ENCODE measurements at regions not wholly inside any gene's neighbourhood (a gene's known extent, or its start where the extent isn't known, plus 50 kb on each side); places are given as distances from the start of the nearest gene placed in this dataset.
"Not testable (repeated sequence)": the region's sequence is repeated elsewhere in the genome, so short reads cannot be mapped to it uniquely, and the experiment has no call there.

DNA sequence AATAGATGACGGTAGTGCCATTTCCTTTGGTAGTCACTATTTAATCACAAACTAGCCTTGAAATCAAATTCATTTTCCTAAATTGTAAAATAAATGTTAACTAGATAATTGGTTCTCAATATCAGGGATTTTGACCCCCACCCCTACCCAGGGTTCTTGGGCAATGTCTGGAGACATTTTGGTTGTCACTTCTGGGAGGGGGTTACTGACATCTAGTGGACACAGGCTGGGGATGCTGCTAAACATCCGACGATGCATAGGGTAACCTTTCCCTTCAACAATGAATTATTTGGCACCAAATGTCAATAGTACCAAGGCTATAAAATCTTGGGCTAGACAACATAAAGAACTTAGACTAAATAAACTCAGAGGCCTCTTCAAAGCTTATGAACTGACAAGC lies 285.8 kb upstream of the TRPC5 start:
- DNase-seq, result peak in 1 of 58 donors; percentile 1

DNA sequence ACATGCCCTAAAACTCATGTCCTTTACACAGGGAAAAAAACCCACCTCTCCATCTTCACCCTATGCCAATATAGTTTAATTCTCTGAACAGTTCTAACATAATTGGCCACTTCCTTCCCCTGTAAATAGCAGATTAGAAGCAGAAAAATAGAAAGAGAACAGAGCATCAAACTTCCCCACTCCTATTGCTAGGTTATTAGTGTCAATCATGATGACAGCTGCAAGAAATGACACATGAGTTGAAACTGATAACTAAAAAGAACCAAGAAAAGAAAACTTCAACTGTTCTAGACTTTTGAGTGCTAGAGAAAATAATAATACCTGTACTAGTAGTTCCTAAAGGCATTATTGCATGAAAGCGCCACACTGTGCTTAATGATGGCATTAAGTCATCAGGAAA lies 284.5 kb upstream of the TRPC5 start:
- no peak for DNase-seq

DNA sequence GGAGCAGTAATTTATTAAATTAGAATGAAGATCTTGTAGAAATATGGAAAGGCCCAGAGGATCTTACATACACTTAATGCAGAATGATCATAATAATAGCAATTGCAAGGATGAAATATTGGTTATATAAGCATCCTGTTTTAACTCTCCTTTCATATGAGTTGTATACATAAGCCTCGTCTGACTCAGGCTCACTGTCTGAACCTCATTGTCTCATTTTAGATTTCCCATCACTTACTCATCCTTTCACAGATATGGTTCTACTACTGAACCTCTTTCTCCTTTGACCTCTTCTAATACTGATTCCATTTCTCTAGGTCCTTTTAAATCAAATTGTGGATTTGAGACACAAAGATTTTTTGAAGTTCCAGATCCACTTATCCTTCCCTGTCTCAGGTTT lies 277.3 kb upstream of the TRPC5 start:
- DNase-seq, result no peak

DNA sequence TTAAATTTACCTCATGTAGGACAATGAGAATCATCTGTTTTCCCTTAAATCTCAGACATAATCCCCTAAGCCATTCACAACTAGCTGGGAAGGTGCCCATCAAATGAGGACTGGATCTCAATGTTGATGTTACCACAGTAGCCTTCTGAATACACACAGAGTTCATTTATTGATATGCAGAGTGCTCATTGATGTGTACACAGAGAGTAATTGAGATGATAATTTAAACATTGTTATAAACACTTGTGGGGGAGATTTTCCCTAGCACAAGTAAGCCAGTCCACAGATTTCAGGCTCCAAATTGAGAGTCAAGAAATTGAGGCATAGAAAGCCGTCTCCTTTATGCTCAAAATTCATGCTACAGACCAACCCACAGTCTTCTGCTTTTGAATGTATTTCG lies 273.4 kb upstream of the TRPC5 start:
- no peak for DNase-seq

DNA sequence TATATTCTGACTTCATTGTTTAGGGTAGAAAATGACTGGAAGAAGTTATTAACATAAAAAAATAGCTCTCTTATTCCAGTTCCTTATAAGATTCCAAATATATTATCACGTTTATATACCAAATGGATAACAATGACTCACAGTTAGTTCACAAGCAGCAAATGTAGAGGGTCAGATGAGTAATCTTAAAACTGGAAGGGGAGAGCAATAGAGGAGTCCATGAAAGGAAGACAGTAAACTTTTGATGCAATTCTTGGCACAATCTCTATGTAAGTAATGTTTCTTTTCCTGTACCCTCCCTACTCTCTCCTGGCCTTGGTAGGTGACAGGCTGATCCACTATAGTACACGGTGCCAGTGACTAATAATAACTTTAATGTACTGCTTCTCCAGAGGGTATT lies 259.0 kb upstream of the TRPC5 start:
- DNase-seq, result no peak

DNA sequence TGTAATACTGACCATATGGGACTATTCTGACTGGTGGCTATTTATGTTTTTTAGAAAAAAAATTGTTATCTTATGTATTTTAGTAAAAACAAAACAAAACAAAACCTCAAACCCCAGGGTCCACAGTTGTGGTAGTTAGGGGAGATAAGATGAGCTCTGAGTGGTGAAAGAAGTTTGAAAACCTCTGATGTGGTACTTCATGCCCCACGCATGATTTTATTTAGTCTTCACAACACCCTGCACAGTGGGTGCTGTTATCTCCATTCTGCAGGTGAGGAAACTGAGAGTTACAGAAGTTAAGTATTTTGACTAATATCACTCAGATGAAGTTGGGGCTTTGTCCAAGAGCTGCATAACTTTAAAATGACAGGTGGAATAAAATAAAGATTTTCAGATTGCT lies 230.6 kb upstream of the TRPC5 start:
- no peak for DNase-seq

DNA sequence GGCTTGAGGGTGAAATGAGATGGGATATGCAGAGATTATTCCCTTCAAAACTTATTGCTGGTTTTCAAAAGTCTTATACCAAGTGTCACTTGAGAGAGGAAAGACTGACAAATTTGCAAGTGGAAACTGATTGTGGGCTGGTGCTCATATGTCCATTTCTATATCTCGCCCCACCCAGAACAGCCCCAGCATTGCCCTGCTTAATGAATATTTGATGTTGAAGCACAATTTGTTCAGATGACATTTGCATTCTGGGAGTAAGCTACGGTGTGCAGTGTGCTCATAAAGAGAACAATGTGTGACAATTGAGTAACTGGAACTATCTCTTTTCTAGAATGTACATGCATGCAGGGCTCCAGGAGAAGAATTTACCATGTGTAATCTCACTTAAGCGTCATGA lies 223.5 kb upstream of the TRPC5 start:
- DNase-seq, result no peak

DNA sequence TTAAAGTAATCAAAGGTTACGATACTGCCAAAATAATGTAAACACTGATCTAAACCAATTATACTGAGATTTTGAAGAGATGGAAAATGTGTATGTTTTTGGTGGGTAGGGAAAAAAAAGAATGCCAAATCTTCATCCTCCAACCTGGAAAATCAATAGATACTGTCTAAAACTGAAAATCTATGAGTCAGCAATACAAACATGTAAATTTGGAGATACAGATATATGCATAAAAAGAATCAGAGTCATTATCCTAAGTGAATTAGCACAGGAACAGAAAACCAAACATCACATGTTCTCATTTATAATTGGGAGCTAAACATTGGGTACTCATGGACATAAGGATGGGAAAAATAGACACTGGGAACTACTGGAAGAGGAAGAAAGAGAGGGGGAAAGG lies 197.4 kb upstream of the TRPC5 start:
- DNase-seq, result no peak

DNA sequence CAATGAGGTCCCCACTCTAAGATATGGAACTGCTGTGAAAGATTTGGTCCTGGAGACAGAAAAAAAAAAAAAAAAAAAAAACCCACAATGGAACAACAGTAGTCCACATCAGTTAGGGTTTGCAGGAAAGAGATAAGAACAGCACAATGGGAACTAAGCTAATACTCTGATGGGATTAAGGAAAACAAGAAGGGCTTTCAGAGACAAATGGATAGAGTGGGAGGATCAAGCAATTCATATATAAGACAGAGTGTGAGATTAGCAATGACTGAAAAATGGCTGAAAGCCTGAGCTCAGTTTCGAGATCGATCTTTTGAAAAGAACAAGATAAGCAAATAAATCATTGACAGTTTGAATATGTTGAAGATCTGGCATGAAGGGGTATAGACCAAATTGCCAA lies 188.4 kb upstream of the TRPC5 start:
- no peak for DNase-seq

DNA sequence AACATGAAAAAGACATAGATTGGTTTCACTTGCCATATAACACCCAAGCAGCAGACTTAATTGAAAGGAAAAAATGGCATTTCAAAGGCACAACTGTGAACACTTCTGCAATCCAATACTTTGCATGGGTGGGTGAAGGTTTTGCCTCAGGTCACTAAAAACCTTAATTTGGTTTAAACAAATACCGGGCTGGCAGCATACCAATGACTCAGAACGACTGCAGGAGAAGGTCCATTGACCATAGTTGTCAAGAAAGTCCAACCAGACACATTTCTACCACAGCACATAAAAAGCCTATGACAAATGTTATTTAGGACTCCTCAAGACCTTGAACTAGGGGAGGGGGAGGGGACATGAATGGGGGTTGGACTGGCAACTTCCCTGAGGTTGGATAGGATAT lies 183.6 kb upstream of the TRPC5 start:
- no peak for DNase-seq

DNA sequence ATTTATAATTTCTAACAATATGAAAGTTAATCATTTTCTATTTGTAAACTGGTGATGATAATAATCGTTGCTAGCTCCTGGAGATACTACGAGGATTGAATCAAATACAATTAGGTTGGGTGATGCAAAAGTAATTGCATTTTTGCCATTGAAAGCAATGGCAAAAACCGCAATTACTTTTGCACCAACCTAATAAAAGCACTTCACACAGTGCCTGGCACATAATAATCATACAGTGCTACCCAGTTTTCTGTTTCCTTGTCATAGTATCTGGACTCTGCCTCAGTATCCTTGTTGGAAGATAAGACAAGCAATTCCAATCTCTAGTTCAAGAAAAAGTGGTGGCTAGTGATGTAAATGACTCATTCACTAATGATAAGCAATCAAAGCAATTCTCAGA lies 176.8 kb upstream of the TRPC5 start:
- DNase-seq, result no peak

DNA sequence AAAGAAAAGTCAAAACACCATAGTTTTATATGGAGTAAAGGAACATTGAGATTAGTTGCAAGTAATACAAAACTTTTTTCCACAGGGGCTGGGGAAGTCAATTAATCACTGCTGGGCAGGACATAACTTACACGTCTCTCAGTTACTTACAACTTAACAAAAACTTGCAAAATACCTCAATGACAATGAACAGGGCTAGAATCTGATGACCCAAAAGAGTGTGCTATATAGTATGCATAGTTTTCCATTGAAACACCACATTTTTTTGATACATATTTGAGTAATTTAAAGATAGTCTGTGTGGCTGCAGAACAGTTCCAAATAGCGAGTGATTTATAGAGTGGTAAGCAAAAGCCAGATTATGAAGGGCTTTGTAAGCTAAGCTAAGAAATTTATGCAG lies 172.3 kb upstream of the TRPC5 start:
- DNase-seq, result no peak

DNA sequence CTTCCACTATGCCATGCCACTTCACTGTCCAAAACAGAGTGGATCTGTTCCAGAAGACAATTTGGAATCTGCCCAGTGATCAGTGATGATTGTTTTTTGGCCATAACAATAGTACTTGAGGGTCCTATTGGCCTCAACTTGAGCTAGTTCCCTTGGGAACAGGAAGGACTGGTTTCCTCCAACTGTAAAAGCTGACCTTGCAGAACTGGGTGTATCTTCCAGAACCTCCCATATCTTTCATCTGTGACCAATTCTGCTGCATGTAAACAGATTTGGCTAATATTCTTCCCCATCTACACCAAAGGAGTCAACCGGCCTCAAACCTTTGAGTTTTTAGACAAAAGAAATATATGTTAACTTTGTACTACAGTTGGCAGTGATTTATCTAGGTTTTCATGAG lies 165.1 kb upstream of the TRPC5 start:
- no peak for DNase-seq

DNA sequence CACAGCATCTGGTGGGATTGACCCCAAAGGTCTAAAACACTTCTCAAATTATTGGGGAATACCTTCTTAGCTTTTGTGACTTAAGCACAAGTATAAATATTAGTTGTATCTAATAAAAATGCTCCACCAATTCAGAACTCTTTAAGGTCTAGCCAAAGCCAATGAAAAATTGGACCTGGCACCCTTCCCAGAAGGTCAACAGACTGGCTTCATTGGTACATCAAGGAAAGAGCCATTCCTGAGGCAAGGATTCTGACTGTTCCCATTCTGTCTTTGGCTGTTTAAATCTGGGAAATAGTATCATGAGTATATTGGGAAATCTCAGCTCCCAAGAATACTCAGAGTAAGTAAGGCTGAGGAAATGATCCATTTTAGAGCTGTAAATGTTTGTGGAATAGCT lies 153.0 kb upstream of the TRPC5 start:
- no peak for DNase-seq

DNA sequence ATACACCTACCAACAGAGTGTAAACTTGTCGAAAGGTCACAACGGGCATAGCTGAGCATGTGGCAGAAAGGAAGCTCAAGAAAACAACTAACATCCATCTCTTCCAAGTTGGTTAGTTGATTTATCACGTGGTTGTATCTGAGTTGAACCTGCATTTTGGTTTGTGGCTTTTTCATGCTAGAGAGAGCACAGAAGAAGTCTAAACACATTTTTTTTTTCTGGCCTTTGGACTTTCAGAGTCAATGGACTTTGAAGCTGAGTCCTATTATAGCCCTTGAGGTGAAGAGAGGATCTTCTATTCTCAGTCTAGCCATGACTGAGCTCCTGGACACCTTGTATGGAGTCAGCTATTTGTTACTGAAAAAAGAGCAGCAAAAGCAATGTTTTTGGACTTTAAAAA lies 150.6 kb upstream of the TRPC5 start:
- DNase-seq, result no peak

DNA sequence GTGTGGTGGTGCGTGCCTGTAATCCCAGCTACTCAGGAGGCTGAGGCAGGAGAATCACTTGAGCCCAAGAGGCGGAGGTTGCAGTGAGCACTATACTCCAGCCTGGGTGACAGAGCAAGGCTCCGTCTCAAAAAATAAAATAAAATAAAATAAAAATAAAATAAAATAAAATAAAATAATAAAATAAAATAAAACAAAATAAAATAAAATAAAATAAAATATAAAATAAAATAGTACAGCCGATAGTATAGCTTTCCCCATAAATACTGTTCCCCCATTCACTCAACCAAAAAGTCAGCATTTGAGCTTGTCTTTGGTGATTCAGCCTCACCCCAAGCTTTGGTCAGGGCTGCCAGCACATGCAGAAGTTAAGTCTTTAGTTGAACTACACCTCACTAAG lies 144.2 kb upstream of the TRPC5 start:
- DNase-seq, result not testable (repeated sequence)

DNA sequence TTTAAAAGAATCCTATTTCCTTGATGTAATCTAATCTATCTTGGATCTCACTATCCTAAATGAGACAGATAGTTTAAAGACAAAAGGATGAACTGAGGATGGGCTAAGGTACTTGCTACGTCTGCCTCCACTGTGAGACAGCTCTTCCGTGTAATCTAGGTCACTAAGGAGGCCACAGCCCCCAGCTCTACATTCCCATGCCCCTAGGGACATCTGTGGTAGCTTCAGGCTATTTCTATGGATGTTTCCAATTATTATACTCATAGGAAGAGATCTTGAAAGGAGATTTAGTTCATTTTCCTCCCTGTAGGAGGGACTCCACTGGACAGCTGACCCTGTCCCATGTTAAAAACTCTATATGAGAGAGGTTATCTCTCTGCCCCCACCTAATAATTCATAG lies 140.8 kb upstream of the TRPC5 start:
- DNase-seq, result no peak

DNA sequence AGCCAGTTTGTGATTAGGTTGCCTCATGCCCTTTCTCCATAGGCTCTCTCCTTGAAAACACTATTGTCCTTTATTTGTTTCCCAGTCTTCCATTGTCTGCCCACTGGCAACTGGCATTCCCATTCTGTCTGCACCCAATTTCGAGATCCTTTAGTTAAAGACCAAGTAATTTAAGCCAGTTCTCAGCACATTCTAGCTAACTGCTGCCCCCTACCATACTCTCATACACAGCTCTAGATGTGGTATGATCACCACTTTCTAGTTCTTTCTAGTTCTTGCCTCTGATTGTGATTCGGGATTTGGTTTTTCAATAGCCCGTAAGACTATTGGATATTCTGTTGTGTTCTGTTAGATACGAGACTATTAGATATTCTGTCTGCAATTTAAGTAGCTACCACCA lies 135.8 kb upstream of the TRPC5 start:
- no peak for DNase-seq

DNA sequence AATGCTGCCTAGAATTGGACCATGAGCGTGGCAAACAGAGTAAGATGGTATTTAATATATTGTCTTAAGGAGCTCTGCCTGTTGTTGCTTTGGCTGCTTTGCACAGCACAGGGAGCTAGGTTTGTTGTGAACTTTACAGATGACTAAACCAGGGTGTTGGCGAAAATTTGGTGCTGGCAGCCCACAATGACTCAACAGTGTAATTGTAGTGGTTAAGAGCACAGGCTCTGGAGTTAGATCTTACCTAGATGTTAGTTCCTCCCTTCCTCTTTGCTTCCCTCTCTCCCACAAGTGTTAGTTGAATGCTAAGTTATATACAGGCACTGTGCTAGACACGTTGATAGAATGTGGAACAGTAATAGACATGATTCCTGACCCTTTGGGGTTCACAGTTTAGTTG lies 128.9 kb upstream of the TRPC5 start:
- peak in 4 of 58 donors; percentile 0 for DNase-seq

DNA sequence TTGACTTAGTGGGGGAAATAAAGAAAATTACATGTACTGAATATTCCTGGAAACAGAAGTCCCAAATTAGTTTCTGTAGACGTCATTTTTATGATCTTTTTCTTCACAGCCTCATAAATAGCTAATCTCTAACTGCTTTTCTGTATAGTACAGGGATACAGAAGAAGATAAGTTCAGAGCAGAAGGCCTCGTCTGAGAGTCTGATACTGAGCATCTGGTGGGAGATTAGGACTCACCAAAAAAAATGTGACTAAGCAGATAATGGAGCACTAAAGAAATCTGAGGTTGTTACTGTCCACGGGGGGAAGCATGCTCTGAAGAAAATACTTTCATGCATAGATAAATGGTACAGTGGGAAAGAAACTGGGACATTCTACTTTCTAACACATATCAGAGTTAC lies 115.3 kb upstream of the TRPC5 start:
- DNase-seq, result no peak

DNA sequence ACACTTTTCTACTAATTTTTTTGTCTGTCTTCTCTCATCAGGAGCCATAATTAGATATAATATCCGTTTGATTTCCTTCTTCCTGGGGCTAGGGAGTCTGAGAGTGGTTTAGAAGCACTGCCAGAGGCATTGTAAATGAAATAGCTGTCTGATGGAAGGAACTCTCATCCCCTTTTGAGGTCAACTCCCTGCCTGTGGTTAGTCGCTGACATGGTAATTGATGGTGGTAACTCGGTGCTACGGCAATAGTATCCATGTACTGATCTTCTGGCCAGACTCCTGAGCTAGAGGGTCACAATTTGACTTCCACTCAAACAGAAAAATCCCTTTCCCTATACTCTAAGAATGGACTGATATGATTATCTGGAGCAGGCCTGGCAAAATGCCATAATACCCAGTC lies 108.1 kb upstream of the TRPC5 start:
- no peak for DNase-seq

DNA sequence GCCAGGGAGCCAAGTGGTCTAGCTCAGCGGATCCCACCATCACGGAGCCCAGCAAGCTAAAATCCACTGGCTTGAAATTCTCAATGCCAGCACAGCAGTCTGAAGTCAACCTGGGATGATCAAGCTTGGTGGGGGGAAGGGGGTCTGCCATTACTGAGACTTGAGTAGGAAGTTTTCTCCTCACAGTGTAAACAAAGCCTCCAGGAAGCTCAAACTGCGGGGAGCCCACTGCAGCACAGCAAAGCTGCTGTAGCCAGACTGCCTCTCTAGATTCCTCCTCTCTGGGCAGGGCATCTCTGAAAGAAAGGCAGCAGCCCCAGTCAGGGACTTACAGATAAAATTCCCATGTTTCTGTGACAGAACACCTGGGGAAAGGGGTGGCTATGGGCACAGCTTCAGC lies 98.8 kb upstream of the TRPC5 start:
- DNase-seq, result not testable (repeated sequence)

DNA sequence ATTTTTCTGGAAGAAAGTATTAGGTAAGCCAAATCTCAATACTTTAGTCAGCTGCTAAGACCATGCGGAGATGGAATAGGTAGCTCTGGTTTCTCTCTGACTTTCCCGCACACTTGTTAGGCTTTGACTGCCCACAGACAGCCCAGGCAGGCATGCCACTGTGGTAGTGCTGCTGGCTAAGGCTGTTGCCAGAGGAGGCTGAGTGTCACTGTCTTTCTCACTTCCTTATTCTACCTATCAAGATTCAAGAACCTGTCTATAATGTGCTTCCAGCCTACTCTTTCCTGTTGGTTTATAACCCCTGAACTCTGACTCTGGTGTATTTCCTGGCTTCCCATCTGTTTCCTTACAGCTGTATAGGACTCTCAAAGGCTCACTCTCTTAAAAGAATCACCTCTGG lies 81.8 kb upstream of the TRPC5 start:
- no peak for DNase-seq

DNA sequence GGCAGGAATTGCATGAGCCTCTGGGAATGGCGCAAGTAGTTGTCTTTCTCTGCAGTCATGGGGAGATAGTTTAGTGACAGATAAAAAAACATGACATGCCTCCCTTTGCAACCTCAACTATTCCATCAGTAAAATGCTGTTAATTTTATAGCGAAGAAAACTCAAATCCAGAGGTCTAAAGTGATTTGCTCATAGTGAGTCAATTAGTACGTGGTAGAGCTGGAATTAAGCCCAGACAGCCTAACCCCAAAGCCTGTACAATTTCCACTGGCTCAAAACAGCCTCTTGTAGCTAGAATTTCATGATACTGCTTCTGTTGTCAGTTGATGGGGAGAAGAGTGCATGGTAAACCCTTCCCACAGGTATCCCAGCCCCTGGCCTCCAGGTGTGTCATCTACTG lies 81.3 kb upstream of the TRPC5 start:
- no peak for DNase-seq

DNA sequence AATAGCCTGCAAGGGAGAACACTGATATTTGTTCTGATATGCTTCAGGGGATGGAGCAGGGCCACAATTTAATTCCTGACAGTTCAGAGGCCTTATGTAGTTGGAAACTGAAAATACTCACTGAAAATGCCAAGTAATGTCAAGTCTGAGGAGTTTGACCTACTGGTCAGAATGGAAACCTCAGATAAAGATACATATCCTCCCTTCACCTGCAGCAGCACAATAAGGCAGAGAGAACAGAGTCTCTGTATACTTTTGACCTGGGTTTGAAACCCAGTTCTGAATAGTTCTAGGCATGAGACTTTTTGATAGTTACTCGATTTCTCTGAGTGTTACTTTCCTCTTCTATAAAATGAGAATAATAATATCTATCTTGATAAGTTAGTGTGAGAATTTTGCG lies 65.8 kb upstream of the TRPC5 start:
- DNase-seq, result no peak

All from anterior cingulate cortex (tissue), 58 donors.